ENCODE measurements at regions not wholly inside any gene's neighbourhood (a gene's known extent, or its start where the extent isn't known, plus 50 kb on each side); places are given as distances from the start of the nearest gene placed in this dataset.

DNA sequence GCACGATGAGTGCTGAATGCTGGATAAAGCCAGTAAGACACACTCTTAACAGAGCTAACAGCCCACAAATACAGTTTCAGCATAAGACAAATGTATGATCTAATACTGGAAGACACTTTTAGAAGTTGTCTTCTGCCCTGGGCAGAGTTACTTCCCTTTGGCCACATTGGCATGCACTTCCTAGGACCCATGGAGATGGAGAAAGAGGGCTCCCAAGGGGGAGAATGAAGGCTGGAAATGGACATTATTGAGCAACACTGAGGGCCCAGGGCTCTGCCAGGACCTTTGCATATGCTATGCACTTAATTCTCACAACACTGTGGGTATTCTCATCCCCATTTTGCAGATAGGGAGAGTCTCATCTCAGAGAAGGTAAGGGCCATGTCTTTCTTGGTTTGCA, 123.1 kb downstream of the ADAMTS15 start:
- TF ChIP-seq POLR2AphosphoS5 (IDR thresholded peaks at IDR 0.05), result no peak
- TF ChIP-seq, protein P1, sequence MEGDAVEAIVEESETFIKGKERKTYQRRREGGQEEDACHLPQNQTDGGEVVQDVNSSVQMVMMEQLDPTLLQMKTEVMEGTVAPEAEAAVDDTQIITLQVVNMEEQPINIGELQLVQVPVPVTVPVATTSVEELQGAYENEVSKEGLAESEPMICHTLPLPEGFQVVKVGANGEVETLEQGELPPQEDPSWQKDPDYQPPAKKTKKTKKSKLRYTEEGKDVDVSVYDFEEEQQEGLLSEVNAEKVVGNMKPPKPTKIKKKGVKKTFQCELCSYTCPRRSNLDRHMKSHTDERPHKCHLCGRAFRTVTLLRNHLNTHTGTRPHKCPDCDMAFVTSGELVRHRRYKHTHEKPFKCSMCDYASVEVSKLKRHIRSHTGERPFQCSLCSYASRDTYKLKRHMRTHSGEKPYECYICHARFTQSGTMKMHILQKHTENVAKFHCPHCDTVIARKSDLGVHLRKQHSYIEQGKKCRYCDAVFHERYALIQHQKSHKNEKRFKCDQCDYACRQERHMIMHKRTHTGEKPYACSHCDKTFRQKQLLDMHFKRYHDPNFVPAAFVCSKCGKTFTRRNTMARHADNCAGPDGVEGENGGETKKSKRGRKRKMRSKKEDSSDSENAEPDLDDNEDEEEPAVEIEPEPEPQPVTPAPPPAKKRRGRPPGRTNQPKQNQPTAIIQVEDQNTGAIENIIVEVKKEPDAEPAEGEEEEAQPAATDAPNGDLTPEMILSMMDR (IDR thresholded peaks at IDR 0.05 in 8 of 11, conservative IDR thresholded peaks at IDR 0.05 in 3 of 11), result no peak
- TF ChIP-seq POLR2A (IDR thresholded peaks at IDR 0.05), result no peak

Measured in spleen (tissue), 7 donors.